Lung (tissue), 11 donors: ENCODE measurements at regions not wholly inside any gene's neighbourhood (a gene's known extent, or its start where the extent isn't known, plus 50 kb on each side); places are given as distances from the start of the nearest gene placed in this dataset.

ENCODE experiments used
- ATAC-seq: fragments of 200-7000 bp; cut with Tn5 transposase; one replicate; pipeline ENCODE4 v1.9.1; 2020; ENCODE audit warnings: moderate number of reproducible peaks; ENCODE audit not compliant: insufficient read depth, low FRiP score
- DNase-seq, 3 donors: peaks; one replicate each; pipeline ENCODE4 v3.0.0-alpha.2; 2013 to 2017
- H3K27ac ChIP-seq, 2 donors: one replicate each; pipeline ENCODE4 v1.5.1; 2013; ENCODE audit warnings: mild to moderate bottlenecking in 2 of 2, moderate library complexity in 2 of 2, control low read depth in 1 of 2, inconsistent platforms in 1 of 2, low read depth in 1 of 2, low read length in 1 of 2
- H3K27me3 ChIP-seq, 3 donors: one replicate each; pipeline ENCODE4 v1.5.1; 2013; ENCODE audit warnings: low read length in 2 of 3; ENCODE audit not compliant: control insufficient read depth in 3 of 3, insufficient read depth in 3 of 3
- H3K36me3 ChIP-seq, 4 donors: one replicate each; pipeline ENCODE4 v1.5.1; 2013; ENCODE audit warnings: low read length in 4 of 4, mild to moderate bottlenecking in 1 of 4, moderate library complexity in 1 of 4; ENCODE audit not compliant: control insufficient read depth in 4 of 4, insufficient read depth in 4 of 4
- H3K4me1 ChIP-seq, 5 donors: one replicate each; pipeline ENCODE4 v1.5.1; 2013; ENCODE audit warnings: low read length in 5 of 5, mild to moderate bottlenecking in 2 of 5, moderate library complexity in 1 of 5; ENCODE audit not compliant: control insufficient read depth in 5 of 5, insufficient read depth in 5 of 5
- H3K4me3 ChIP-seq: one replicate; pipeline ENCODE4 v1.5.1; 2013; ENCODE audit warnings: mild to moderate bottlenecking, control low read depth, moderate library complexity
- H3K9ac ChIP-seq, 2 donors: one replicate each; pipeline ENCODE4 v1.5.1; 2013; ENCODE audit warnings: low read length in 2 of 2, control low read depth in 1 of 2; ENCODE audit not compliant: insufficient read depth in 1 of 2
- H3K9me3 ChIP-seq, 4 donors: one replicate each; pipeline ENCODE4 v1.5.1; 2013; ENCODE audit warnings: low read length in 3 of 4, mild to moderate bottlenecking in 1 of 4, moderate library complexity in 1 of 4; ENCODE audit not compliant: control insufficient read depth in 4 of 4, insufficient read depth in 3 of 4
- CTCF ChIP-seq: IDR thresholded peaks from 2 replicates; pipeline ENCODE4 v1.5.1; 2012; ENCODE audit warnings: mild to moderate bottlenecking; ENCODE audit errors: control extremely low read depth, extremely low read depth
- WGBS, 2 donors: extraction: QIAGEN DNeasy Blood & Tissue Kit; methylation state at CpG; one replicate each; pipeline ENCODE4 v1.1.7; 2013; 5-methylcytosine and 5-hydroxymethylcytosine counted together
- donor health status: control.
- donor health status: control.
- donor health status: Bipolar disorder and iron deficiency.
- donor health status: healthy.
- donor health status: DM: yes; HTN: yes; CAD: no.

GRCh38 chr1:5296095-5296494 is 641.7 kb downstream of the AJAP1 start:
- Histone ChIP-seq H3K36me3 (no peaks in the 10 kb centered on the region), H3K9me3 (peaks cover 0 to 2% (median 0%) of the 10 kb centered on the region in 4 donors), H3K4me1 (no peaks in the 10 kb centered on the region), H3K27ac (no peak overlapping the region), H3K27me3 (no peaks in the 10 kb centered on the region), H3K9ac (no peak overlapping the region), H3K4me3 (no peak overlapping the region)
- WGBS, 2 donors, result 50 to 65% methylated on average over 12 of the region's 12 CpGs
- TF ChIP-seq CTCF, result no peak
- DNase-seq (peak in 2 of 3 donors; percentile 2 to 33), ATAC-seq (no peak)

DNA sequence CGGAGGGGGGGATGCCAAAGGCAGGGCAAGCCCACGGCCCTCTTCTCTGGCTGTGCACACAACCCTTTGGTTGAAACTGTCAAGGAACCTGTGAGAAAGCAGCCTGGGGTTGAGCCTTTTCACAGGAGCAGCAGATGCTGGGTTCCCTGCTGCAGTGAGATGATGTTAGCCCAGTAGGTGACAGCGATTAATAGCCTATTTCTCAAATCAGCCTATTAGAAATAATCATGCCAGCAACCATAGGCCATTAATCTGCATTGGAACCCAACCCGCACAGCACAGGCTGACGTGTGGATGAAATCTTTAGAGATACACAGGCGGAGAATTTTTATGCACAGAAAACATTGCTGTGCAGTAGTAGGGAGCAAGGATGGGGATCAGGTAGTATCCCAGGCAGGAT is 637.5 kb downstream of the AJAP1 start:
- Histone ChIP-seq H3K27me3 (no peaks in the 10 kb centered on the region), H3K4me3 (no peak overlapping the region), H3K36me3 (no peaks in the 10 kb centered on the region), H3K9me3 (no peaks in the 10 kb centered on the region), H3K27ac (no peak overlapping the region), H3K4me1 (no peaks in the 10 kb centered on the region), H3K9ac (no peak overlapping the region)
- 71 to 77% methylated on average over 6 of the region's 6 CpGs for WGBS, 2 donors
- ATAC-seq (no peak), DNase-seq (no peak)
- TF ChIP-seq CTCF, result no peak

- DNase-seq, result no peak
- 59 to 63% methylated on average over 17 of the region's 17 CpGs for WGBS, 2 donors
These were observed 633.1 kb downstream of the AJAP1 start for GRCh38 chr1:5287178-5288150.

More at GRCh38 chr1:5287178-5288150, 633.1 kb downstream of the AJAP1 start:
- H3K4me3 ChIP-seq, result no peak overlapping the region
- no peaks in the 10 kb centered on the region for H3K36me3 ChIP-seq
- no peak for TF ChIP-seq CTCF
- H3K9ac ChIP-seq, result no peak overlapping the region
- no peak overlapping the region for H3K27ac ChIP-seq
- H3K27me3 ChIP-seq, result no peaks in the 10 kb centered on the region
- H3K4me1 ChIP-seq, result no peaks in the 10 kb centered on the region
- ATAC-seq, result no peak
- peaks cover 0 to 15% (median 2%) of the 10 kb centered on the region in 4 donors for H3K9me3 ChIP-seq
